Adrenal gland (tissue), 9 donors: ENCODE measurements at regions not wholly inside any gene's neighbourhood (a gene's known extent, or its start where the extent isn't known, plus 50 kb on each side); places are given as distances from the start of the nearest gene placed in this dataset.
"Not testable (repeated sequence)": the region's sequence is repeated elsewhere in the genome, so short reads cannot be mapped to it uniquely, and the experiment has no call there.

Experiments
- DNase-seq, 7 donors: peaks; one replicate each; pipeline ENCODE4 v3.0.0-alpha.2; 2019 to 2020
- H3K27ac ChIP-seq, 5 donors: fragments of 200-600 bp; sonication (generic) in 4 of 5; 1 replicate in 3 of 5; 2 replicates in 2 of 5; pipeline versions ENCODE4 v1.5.1 to v1.8.0; 2016 to 2020; ENCODE audit warnings: mild to moderate bottlenecking in 1 of 5
- H3K27me3 ChIP-seq: fragments of 200-600 bp; 2 replicates; pipeline ENCODE4 v1.8.0; 2021
- H3K36me3 ChIP-seq, 2 donors: fragments of 200-600 bp; replicated peaks in 1 of 2; 1 replicate in 1 of 2; 2 replicates in 1 of 2; pipeline versions ENCODE4 v1.5.1 to v1.8.0; 2018 to 2022
- H3K4me1 ChIP-seq, 2 donors: fragments of 200-600 bp; replicated peaks in 1 of 2; 1 replicate in 1 of 2; 2 replicates in 1 of 2; pipeline versions ENCODE4 v1.5.1 to v1.8.0; 2018 to 2021
- H3K4me3 ChIP-seq, 4 donors: fragments of 200-600 bp; sonication (generic) in 3 of 4; one replicate each; pipeline ENCODE4 v1.5.1; 2016 to 2018
- H3K9me3 ChIP-seq, 3 donors: fragments of 200-600 bp; sonication (generic) in 1 of 3; replicated peaks in 1 of 3; 1 replicate in 2 of 3; 2 replicates in 1 of 3; pipeline versions ENCODE4 v1.5.1 to v1.8.0; 2016 to 2021
- POLR2A ChIP-seq, 2 donors: fragments of 450-650 bp; IDR thresholded peaks; one replicate each; pipeline ENCODE4 v1.6.1; 2017; ENCODE audit warnings: antibody characterized with exemption in 2 of 2, mild to moderate bottlenecking in 2 of 2, moderate library complexity in 1 of 2
- WGBS, 4 donors: extraction: QIAGEN DNeasy Blood & Tissue Kit in 2 of 4; methylation state at CpG; one replicate each; pipeline versions ENCODE4 v1.1.5 to v1.1.7; 2013 to 2017; 5-methylcytosine and 5-hydroxymethylcytosine counted together
- intact Hi-C, 2 donors: fragments of 100-400 bp; cut with DNase I; formaldehyde crosslinking; loops; one replicate each; pipeline versions ENCODE4 v1.14.1 to v1.15.0; 2022 to 2023
- TF ChIP-seq, protein P1 (sequence below), 6 experiments: fragments of 450-650 bp in 4 of 6; fragments of 200-600 bp in 2 of 6; sonication (generic) in 1 of 6; IDR thresholded peaks; 1 replicate in 5 of 6; 2 replicates in 1 of 6; pipeline versions ENCODE4 v1.5.1 to v1.8.0; 2016 to 2021; ENCODE audit warnings: antibody characterized with exemption in 6 of 6, mild to moderate bottlenecking in 2 of 6, moderate library complexity in 1 of 6
- donor health status: healthy with polysubstance abuse.
- donor health status: Bipolar disorder and iron deficiency.
- donor health status: DM: yes; HTN: yes; CAD: no.
- donor health status: DM: no; HTN: no; CAD: no.
- donor health status: DM: no; HTN: no; CAD: no.

DNA sequence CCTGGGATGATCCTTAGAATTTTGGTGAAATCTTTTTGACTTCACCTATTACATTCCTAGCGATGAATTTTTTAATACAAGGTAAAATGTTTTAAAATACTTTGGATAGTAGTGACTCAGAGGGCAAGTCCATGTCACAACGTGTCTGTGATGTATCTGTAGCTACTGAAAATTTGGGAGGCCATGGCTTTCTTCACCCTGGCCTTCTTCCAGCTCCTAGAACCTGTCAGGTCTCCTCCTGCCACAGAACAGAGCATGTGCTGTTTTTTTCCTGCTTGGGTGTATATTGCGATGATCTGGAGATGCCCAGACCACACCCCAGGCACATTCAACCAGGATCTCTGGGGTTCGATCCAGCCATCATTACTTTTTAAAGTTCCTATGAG is 194.4 kb downstream of the BTBD3 start:
- Histone ChIP-seq H3K9me3 (no peaks in the 10 kb centered on the region), H3K36me3 (no peaks in the 10 kb centered on the region), H3K27ac (no peak overlapping the region), H3K27me3 (no peaks in the 10 kb centered on the region), H3K4me3 (no peak overlapping the region), H3K4me1 (no peaks in the 10 kb centered on the region)
- TF ChIP-seq, protein P1, sequence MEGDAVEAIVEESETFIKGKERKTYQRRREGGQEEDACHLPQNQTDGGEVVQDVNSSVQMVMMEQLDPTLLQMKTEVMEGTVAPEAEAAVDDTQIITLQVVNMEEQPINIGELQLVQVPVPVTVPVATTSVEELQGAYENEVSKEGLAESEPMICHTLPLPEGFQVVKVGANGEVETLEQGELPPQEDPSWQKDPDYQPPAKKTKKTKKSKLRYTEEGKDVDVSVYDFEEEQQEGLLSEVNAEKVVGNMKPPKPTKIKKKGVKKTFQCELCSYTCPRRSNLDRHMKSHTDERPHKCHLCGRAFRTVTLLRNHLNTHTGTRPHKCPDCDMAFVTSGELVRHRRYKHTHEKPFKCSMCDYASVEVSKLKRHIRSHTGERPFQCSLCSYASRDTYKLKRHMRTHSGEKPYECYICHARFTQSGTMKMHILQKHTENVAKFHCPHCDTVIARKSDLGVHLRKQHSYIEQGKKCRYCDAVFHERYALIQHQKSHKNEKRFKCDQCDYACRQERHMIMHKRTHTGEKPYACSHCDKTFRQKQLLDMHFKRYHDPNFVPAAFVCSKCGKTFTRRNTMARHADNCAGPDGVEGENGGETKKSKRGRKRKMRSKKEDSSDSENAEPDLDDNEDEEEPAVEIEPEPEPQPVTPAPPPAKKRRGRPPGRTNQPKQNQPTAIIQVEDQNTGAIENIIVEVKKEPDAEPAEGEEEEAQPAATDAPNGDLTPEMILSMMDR (IDR thresholded peaks at IDR 0.05), result no peak
- TF ChIP-seq POLR2A (IDR thresholded peaks at IDR 0.05), result no peak
- intact Hi-C loops, result no loop called here
- 83 to 90% (median 86%) methylated on average over 4 of the region's 4 CpGs for WGBS, 4 donors
- no peak for DNase-seq

DNA sequence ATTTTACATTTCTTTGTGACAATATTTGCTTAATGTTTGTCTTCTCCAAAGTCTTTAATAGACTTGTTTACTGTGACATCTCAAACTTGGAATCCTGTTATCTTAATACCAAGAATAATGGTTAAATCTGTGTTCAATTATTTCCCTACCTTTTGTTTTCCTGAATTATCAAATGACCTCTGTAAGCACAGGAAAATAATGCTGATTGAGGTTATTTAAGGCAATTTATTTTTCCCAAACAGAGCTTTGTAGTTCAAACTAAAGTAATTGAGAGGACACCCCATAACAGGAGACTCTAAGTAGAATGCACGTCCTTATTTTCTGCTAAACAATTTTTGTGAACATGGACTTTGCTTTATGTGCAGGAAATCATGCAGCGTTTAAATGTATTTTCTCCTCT is 195.0 kb downstream of the BTBD3 start:
- Histone ChIP-seq H3K27ac (no peak overlapping the region), H3K27me3 (no peaks in the 10 kb centered on the region), H3K4me1 (no peaks in the 10 kb centered on the region), H3K36me3 (no peaks in the 10 kb centered on the region), H3K9me3 (no peaks in the 10 kb centered on the region), H3K4me3 (no peak overlapping the region)
- intact Hi-C loops, result no loop called here
- 83 to 96% (median 91%) methylated on average over 2 of the region's 2 CpGs for WGBS, 4 donors
- TF ChIP-seq POLR2A (IDR thresholded peaks at IDR 0.05), result no peak
- DNase-seq, result no peak

DNA sequence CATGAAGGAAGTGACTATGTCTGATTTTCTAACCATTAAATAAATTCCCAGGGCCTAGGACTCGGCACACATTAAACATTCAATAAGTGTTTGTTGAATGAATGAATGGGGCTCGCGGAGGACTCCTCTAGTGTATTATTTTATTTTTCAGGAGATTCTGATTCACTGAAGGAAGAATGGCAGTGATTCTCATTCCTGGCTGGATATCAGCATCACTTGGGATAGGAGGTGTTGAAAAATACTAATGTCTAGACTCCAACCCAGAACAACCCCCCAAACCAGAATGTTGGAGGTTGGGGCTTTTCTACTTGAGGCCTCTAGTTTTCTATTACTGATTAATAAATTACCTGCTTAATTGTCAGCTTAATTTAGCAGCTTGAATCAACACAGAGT is 195.4 kb downstream of the BTBD3 start:
- H3K27ac ChIP-seq, result no peak overlapping the region
- no peak for TF ChIP-seq POLR2A (IDR thresholded peaks at IDR 0.05)
- TF ChIP-seq, protein P1 (IDR thresholded peaks at IDR 0.05), result no peak
- H3K27me3 ChIP-seq, result no peaks in the 10 kb centered on the region
- H3K9me3 ChIP-seq, result no peaks in the 10 kb centered on the region
- no peak overlapping the region for H3K4me3 ChIP-seq
- H3K36me3 ChIP-seq, result no peaks in the 10 kb centered on the region
- intact Hi-C loops, result no loop called here
- DNase-seq, result no peak
- H3K4me1 ChIP-seq, result no peaks in the 10 kb centered on the region
- 91 to 98% (median 93%) methylated on average over 3 of the region's 3 CpGs for WGBS, 4 donors

DNA sequence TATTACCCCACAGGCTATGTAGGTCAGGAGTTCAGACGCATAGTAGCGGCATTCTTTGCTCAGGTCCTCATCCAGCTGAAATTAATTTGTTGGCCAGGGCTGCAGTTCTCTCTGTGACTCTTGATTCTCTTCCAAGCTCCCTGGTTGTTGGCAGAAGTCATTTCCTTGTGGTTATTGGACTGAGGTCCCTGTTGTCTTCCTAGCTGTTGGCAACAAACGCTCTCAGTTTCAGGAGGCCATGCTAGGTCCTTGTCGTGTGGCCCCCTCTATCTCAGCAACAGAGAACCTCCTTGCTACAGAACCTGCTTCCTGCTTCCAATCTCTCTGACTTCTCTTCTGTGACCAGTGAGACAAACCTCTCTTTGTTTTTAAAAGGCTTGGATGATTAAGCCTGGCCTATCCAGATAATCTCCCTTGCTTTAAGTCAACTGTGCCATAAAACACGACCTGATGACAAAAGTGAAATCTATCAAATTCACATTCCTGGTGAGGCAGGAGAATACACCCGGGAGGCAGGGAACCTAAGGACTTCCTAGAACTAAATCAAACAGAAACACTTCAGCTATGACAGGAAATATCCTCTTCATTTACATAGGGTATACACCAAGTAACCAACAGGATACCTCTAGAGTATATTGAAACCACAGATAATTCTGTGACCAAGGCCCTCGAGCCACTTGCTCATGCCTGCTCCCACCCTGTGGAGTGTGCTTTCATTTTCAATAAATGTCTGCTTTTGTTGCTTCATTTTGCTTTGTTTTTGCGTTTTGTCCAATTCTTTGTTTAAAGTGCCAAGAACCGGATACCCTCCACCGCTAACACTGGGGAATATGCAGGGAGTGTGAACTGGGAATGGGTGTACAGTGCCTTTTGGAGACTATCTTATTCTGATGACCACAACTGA is 196.0 kb downstream of the BTBD3 start:
- Histone ChIP-seq H3K27ac (no peak overlapping the region), H3K4me3 (no peak overlapping the region), H3K27me3 (no peaks in the 10 kb centered on the region), H3K4me1 (no peaks in the 10 kb centered on the region), H3K36me3 (no peaks in the 10 kb centered on the region), H3K9me3 (no peaks in the 10 kb centered on the region)
- 60 to 65% (median 62%) methylated on average over 10 of the region's 10 CpGs for WGBS, 4 donors
- intact Hi-C loops, result no loop called here
- no peak for TF ChIP-seq POLR2A (IDR thresholded peaks at IDR 0.05)
- TF ChIP-seq, protein P1 (IDR thresholded peaks at IDR 0.05), result no peak
- DNase-seq, result no peak

DNA sequence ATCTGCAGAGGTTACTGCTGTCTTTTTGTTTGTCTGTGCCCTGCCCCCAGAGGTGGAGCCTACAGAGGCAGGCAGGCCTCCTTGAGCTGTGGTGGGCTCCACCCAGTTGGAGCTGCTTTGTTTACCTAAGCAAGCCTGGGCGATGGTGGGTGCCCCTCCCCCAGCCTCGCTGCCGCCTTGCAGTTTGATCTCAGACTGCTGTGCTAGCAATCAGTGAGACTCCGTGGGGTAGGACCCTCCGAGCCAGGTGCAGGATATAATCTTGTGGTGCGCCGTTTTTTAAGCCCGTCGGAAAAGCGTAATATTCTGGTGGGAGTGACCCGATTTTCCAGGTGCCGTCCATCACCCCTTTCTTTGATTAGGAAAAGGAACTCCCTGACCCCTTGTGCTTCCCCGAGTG is 211.4 kb downstream of the BTBD3 start:
- intact Hi-C loops, H3K27me3 ChIP-seq, H3K4me1 ChIP-seq, H3K9me3 ChIP-seq, H3K4me3 ChIP-seq, H3K27ac ChIP-seq, H3K36me3 ChIP-seq, DNase-seq: not testable (repeated sequence)
- 61 to 77% (median 72%) methylated on average over 12 to 13 of the region's 13 CpGs for WGBS, 4 donors

DNA sequence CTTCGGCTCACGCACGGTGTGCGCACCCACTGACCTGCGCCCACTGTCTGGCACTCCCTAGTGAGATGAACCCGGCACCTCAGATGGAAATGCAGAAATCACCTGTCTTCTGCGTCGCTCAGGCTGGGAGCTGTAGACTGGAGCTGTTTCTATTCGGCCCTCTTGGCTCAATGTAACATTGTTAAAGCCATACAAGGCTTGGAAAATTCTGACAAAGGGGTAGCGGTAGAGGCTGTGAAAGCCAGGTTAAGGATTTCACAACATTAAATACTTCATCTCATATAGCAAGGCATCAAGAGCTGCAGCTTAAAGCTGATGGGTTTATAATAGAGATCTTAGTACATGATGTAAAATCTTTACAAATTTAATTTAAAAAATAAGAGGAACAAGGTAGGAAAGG is 211.8 kb downstream of the BTBD3 start:
- H3K4me3 ChIP-seq, H3K27ac ChIP-seq, H3K4me1 ChIP-seq, H3K9me3 ChIP-seq, H3K27me3 ChIP-seq, intact Hi-C loops, DNase-seq, H3K36me3 ChIP-seq: not testable (repeated sequence)
- WGBS, 4 donors, result 79 to 92% (median 85%) methylated on average over 6 to 10 of the region's 10 CpGs
